DMS53 (cell line): ENCODE measurements at regions not wholly inside any gene's neighbourhood (a gene's known extent, or its start where the extent isn't known, plus 50 kb on each side); places are given as distances from the start of the nearest gene placed in this dataset.
"Not testable (repeated sequence)": the region's sequence is repeated elsewhere in the genome, so short reads cannot be mapped to it uniquely, and the experiment has no call there.

Experiments used
- DNase-seq: peaks from one replicate; lab custom pipeline; 2025; lab: John Stamatoyannopoulos, UW

DNA sequence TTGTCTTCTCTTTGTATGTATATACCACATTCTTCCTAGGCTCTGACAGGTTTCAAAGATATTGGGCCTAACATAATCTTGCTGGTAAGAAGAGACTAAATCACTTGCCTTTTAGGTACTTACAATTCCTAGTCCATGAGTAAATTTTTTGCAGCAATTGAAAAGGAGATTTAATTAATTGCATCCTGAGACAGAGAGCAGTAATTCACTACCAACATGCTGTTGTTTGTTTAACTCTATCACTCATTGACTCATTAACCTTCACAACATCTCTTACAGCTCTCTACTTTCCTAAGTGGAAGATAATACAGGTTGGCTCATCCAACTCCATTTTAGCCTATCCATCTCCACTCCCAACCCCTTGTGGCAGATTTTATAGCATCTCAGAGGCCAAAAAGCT is 280.4 kb downstream of the ALDH8A1 start:
- DNase-seq = peak; percentile 3

DNA sequence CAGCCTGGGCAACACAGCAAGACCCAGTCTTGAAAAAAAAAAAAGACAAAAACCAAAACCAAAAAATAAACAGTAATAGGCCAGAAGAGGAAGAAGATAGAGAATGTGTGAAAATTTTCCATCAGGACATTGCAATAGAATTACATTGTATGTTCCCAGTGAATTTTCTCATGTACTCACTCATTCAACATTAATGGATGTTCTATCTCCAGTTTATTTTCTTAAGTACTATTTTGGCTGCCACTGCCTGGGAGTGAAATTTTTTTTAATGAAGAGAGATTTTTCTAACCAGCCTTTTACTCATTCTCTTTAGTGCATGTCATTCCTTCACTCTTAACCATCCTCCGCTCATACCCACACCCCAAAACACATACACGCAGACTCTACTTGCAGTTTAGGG is 282.8 kb downstream of the ALDH8A1 start:
- no peak for DNase-seq

DNA sequence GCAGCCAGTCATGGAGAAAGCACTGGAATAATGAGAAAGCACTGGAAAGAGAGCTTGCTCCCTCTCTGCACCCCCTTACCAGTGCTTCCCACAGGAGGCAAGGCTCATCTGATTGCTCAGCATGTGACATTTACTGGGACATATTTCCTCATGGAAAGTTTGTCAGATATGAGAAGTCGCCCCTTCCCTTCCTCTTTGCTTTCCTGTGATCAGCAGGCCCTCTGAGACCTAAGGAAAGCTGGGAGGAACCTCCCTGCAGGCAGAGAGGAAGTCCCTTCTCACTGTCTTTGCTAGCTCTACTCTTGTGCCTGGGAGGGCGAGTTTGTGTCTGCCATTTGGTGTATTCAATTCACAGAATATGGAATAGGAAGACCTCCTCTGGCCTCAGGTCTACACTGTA is 283.8 kb downstream of the ALDH8A1 start:
- no peak for DNase-seq

DNA sequence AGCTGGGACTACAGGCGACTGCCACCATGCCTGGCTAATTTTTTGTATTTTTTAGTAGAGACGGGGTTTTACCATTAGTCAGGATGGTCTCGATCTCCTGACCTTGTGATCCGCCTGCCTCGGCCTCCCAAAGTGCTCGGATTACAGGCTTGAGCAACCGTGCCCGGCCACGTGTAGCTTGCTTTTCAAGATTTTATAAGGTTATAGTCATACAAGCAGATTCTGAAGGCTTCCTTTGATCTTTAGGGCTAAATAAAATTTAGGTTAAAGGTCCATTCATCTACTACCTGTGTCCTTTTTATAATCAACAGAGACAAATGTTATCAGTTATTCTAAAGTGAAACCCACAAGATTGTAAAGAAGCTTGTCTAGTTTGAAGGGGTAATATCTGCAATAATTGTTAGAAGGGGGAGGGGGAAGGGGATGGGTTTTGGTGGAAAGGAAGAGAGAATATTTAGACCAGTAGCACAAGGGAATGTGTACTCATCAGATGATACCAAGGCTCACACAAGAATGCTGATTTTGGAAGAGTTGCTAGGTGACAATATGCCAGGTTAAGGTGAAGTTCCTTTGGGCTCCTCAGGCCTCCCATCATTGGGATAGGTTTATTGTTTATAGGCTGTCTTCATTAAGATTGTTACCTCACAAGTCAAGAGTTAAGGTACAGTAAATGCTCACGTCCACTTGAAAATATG is 284.7 kb downstream of the ALDH8A1 start:
- no peak for DNase-seq

GRCh38 chr6:134663800-134664535 is 285.9 kb downstream of the ALDH8A1 start:
- no peak for DNase-seq

- DNase-seq = no peak
These were observed 286.5 kb downstream of the ALDH8A1 start for GRCh38 chr6:134663356-134663755.

DNA sequence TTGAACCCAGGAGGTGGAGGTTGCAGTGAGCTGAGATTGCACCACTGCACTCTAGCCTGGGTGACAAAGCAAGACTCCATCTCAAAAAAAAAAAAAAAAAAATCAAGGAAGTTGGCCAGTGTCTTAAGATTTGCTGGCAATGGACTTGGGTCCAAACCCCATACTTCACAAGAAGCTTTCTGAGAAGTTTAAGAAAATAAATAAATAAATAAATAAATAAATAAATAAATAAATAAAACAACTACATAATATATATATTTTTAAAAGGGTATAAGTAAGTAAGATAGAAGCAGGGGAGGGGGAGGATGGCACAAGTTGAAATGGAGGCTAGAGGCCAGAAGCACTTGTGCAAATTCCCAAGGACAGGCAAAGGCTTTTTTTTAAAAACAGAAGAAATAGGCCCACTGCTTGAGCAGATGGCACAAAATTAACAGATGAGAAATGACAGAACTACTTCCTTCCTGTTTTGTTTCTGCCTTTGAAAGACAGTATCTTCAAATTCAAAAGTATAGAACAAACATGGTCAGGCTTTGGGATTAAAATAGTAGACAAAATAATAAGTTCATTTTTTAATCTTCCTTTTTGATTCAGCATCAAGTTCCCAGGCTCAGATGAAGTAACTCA is 287.7 kb downstream of the ALDH8A1 start:
- no peak for DNase-seq

- DNase-seq = not testable (repeated sequence)
These were observed 290.0 kb downstream of the ALDH8A1 start for GRCh38 chr6:134659885-134660284.

GRCh38 chr6:134658596-134658995 is 291.3 kb downstream of the ALDH8A1 start:
- no peak for DNase-seq

GRCh38 chr6:134657751-134658527 is 292.0 kb downstream of the ALDH8A1 start:
- DNase-seq = no peak

- no peak for DNase-seq
These were observed 292.6 kb downstream of the ALDH8A1 start for GRCh38 chr6:134657343-134657742.

- no peak for DNase-seq
These were observed 295.1 kb downstream of the ALDH8A1 start for GRCh38 chr6:134654751-134655150.

DNA sequence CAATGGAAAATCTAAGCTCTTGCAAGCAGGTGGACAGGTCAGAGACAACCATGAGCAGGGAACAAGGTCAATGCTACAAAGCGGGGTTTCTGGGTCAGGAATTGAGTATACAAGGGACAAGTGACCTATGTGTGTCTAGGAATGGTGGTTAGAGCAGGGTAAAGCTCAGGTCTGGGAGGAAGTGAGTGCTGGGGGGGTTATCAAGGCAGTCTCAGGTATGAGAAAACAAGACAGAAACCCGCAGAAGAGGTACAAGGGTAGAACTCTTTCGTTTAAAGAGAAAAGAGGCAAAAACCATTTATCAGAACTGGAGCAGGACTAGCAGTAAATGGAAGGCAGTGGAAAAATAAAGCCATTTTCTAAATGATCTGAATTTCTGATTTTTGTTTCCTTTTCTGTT is 298.4 kb downstream of the ALDH8A1 start:
- DNase-seq = no peak

DNA sequence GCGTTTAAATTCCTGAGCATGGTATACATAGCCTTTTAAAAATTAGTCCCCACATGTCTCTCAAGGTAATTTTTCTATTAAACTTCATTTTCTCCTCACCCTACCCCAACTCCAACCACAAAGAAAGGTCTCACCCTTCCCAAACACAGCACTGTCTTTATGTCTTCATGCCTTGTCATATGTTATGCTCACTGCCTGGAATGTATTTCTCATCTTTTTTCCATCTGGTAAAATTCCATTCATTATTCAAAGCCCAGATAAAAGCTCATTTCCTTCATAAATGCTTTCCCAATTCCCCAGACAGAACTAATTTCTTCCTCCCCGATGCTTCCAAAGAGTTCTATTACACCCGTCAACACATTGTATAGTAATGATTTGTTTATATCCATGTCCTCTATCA is 302.0 kb downstream of the ALDH8A1 start:
- no peak for DNase-seq

- DNase-seq = no peak
These were observed 307.1 kb downstream of the ALDH8A1 start for GRCh38 chr6:134642819-134643218.

DNA sequence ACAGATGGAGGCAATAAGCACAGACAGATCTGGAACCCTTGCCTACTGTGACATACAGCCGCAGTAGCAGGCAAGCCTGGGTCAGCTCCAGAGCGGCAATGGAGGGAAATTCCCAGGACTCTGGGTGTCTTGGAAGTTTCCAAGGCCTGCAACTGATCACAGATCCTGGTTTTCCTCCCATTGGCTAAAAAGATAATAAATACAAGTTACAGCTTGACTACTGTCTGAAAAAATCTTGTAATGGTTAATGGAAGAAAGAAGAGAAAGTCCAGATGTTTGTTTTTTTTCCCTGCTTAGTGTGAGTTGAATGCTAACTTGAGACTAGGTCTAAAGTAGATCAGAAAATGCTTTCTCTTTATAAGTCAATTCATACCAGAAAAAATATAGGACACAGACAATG is 307.6 kb downstream of the ALDH8A1 start:
- DNase-seq = no peak

GRCh38 chr6:134640975-134641429 is 308.9 kb downstream of the ALDH8A1 start:
- DNase-seq = peak; percentile 76

- no peak for DNase-seq
These were observed 309.7 kb downstream of the ALDH8A1 start for GRCh38 chr6:134640229-134640628.

DNA sequence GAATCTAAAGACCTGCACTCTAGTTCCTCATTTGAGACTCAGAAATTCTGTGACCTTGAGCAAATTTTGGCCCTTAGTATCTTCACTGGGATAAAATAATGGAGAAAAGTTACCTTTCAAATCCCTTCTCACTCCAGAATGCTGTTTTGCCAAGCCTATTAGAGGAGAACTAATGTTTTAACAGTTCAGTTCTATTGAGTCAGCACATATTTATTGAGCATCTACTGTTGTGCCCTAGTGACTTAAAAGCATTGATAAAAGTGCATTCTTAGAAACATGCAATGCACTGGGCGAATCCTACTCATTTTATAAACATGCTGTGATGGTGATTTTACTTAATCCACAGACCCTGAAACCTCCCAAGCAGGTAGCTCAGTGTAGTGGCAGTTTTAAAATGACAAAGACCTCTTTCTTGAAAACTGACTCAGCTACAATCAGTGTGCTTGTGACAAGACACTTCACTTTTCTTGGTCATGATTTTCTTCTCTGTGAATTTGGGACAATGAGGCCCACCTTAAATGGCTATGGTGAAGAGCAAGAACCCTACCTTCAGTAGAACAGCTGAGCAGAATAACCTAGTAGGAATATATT is 312.0 kb downstream of the ALDH8A1 start:
- DNase-seq = no peak

DNA sequence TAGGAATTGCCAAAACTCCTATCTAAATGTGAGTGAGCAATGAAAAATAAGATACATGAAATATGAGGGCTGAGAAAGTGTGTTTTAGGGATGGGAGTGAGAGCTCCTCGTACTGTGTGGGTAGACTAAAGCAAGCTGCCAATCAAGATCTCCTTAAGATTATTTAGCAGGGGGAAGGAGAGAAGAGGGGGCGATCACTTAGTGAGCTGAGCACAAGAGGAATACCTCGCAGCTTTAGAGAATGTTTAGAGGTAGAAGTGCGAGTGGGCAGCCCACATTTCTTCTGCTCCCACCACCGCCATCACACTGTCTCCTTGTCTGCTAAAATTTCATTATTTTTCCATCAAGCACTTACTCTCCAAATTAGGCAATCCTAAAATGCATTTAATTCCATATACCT is 312.6 kb downstream of the ALDH8A1 start:
- no peak for DNase-seq

GRCh38 chr6:134636186-134636799 is 313.6 kb downstream of the ALDH8A1 start:
- no peak for DNase-seq

DNA sequence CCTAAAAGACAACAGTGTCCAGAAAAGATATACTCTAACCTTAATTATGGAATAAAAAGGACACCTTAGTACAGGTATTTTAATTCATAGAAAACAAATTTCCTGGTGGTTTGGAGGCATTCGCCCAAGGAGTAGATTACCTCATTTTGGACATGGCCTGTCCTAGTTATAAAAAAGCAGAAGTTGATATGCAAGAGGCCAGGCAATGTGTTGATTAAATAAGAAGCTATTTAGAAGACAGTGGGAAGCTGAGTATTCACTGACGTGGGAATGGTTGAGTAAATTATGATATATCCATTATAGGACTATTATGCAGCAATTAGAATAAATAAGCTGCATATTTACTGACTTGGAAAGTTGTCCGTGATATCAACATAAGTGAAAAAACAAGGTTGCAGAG is 314.9 kb downstream of the ALDH8A1 start:
- no peak for DNase-seq
